ENCODE measurements at regions not wholly inside any gene's neighbourhood (a gene's known extent, or its start where the extent isn't known, plus 50 kb on each side); places are given as distances from the start of the nearest gene placed in this dataset.
"Not testable (repeated sequence)": the region's sequence is repeated elsewhere in the genome, so short reads cannot be mapped to it uniquely, and the experiment has no call there.

- no peak for DNase-seq (ENCODE audit: low spot score)
- no peak overlapping the region for H3K4me3 ChIP-seq (ENCODE audit: low read depth in 1 of 3, low read length in 3 of 3)
- TF ChIP-seq MAX (IDR thresholded peaks at IDR 0.05), result no peak
- no peak for TF ChIP-seq CTCF (IDR thresholded peaks at IDR 0.05; ENCODE audit: low read depth, low read length, missing input control)
- TF ChIP-seq HNF4A (conservative IDR thresholded peaks at IDR 0.05), result no peak
- TF ChIP-seq HNF4G (IDR thresholded peaks at IDR 0.05), result no peak
- TF ChIP-seq RAD21 (IDR thresholded peaks at IDR 0.05), result no peak
- TF ChIP-seq JUND (IDR thresholded peaks at IDR 0.05), result no peak
- TF ChIP-seq YY1 (IDR thresholded peaks at IDR 0.05), result no peak
- TF ChIP-seq REST (IDR thresholded peaks at IDR 0.05), result no peak
- TF ChIP-seq ZBTB33 (IDR thresholded peaks at IDR 0.05), result no peak
- no peak for TF ChIP-seq SP1 (IDR thresholded peaks at IDR 0.05)
- TF ChIP-seq GABPA (IDR thresholded peaks at IDR 0.05 in 1 of 2, conservative IDR thresholded peaks at IDR 0.05 in 1 of 2), result no peak
- no peak for TF ChIP-seq TAF1 (conservative IDR thresholded peaks at IDR 0.05)
- TF ChIP-seq RXRA (IDR thresholded peaks at IDR 0.05), result no peak
- no peak for TF ChIP-seq FOXA1 (IDR thresholded peaks at IDR 0.05)
- TF ChIP-seq ATF3 (IDR thresholded peaks at IDR 0.05), result no peak
- no peak for TF ChIP-seq FOXA2 (IDR thresholded peaks at IDR 0.05)
- no peak for TF ChIP-seq EGR1 (IDR thresholded peaks at IDR 0.05; ENCODE audit: low read depth in 2 of 2)
- no peak for TF ChIP-seq NR2F2 (IDR thresholded peaks at IDR 0.05)
- H3K9me3 ChIP-seq (ENCODE audit: control insufficient read depth in 4 of 4, low read length in 3 of 4), result no peaks in the 10 kb centered on the region
- H3K4me1 ChIP-seq (ENCODE audit: control insufficient read depth in 4 of 4, insufficient read depth in 4 of 4, low read length in 3 of 4), result no peaks in the 10 kb centered on the region
- no peak overlapping the region for H3K9ac ChIP-seq (ENCODE audit: low read depth in 1 of 2, low read length in 2 of 2)
- H3K27ac ChIP-seq (ENCODE audit: low read depth in 1 of 2, low read length in 2 of 2), result no peak overlapping the region
- H3K27me3 ChIP-seq (ENCODE audit: control insufficient read depth in 4 of 4, insufficient read depth in 4 of 4, low read length in 3 of 4), result no peaks in the 10 kb centered on the region
- H3K36me3 ChIP-seq (ENCODE audit: control insufficient read depth in 4 of 4, insufficient read depth in 3 of 4, low read depth in 1 of 4, low read length in 3 of 4), result no peaks in the 10 kb centered on the region
- 97% methylated on average over 7 of the region's 7 CpGs for WGBS
Measured at GRCh38 chr3:25849641-25850385, 59.9 kb downstream of the OXSM start.

- not testable (repeated sequence) for H3K27me3 ChIP-seq (ENCODE audit: control insufficient read depth in 4 of 4, insufficient read depth in 4 of 4, low read length in 3 of 4); DNase-seq (ENCODE audit: low spot score); H3K27ac ChIP-seq (ENCODE audit: low read depth in 1 of 2, low read length in 2 of 2); H3K4me3 ChIP-seq (ENCODE audit: low read depth in 1 of 3, low read length in 3 of 3); H3K4me1 ChIP-seq (ENCODE audit: control insufficient read depth in 4 of 4, insufficient read depth in 4 of 4, low read length in 3 of 4); H3K9ac ChIP-seq (ENCODE audit: low read depth in 1 of 2, low read length in 2 of 2); H3K9me3 ChIP-seq (ENCODE audit: control insufficient read depth in 4 of 4, low read length in 3 of 4); H3K36me3 ChIP-seq (ENCODE audit: control insufficient read depth in 4 of 4, insufficient read depth in 3 of 4, low read depth in 1 of 4, low read length in 3 of 4)
- 97% methylated on average over 21 of the region's 21 CpGs for WGBS
Measured at GRCh38 chr3:25851693-25852259, 61.9 kb downstream of the OXSM start.

Data from liver (tissue), 8 donors.